ENCODE measurements at regions not wholly inside any gene's neighbourhood (a gene's known extent, or its start where the extent isn't known, plus 50 kb on each side); places are given as distances from the start of the nearest gene placed in this dataset.
"Not testable (repeated sequence)": the region's sequence is repeated elsewhere in the genome, so short reads cannot be mapped to it uniquely, and the experiment has no call there.

DNA sequence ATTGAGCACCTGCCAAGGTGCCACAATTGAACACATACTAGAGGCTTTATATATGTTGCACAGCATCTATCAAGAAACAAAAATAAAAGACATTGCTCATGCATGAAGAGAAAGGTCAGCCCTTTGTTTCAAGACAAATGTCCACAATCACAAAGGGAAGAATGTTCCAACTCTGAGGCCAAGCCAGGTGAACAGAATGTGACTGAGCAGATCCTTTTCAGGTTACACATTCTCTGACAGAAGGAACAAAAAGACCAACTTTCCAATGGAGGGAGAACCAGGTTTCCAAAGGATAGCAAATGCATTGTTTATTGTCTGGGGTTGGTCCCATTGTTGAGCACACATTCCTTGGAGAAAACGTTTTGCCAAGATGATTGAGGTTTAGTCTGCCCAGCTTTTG, 50.2 kb upstream of the FAM174B start:
- DNase-seq (ENCODE audit: low read depth, low spot score), result peak; percentile 27

- no peak for DNase-seq (ENCODE audit: low read depth, low spot score)
Observed at GRCh38 chr15:92706201-92706600, 50.6 kb upstream of the FAM174B start.

GRCh38 chr15:92707880-92708551, 52.4 kb upstream of the FAM174B start:
- DNase-seq (ENCODE audit: low read depth, low spot score), result no peak

GRCh38 chr15:92708635-92709034, 53.1 kb upstream of the FAM174B start:
- DNase-seq (ENCODE audit: low read depth, low spot score), result no peak

- no peak for DNase-seq (ENCODE audit: low read depth, low spot score)
Observed at GRCh38 chr15:92709110-92709790, 53.7 kb upstream of the FAM174B start.

DNA sequence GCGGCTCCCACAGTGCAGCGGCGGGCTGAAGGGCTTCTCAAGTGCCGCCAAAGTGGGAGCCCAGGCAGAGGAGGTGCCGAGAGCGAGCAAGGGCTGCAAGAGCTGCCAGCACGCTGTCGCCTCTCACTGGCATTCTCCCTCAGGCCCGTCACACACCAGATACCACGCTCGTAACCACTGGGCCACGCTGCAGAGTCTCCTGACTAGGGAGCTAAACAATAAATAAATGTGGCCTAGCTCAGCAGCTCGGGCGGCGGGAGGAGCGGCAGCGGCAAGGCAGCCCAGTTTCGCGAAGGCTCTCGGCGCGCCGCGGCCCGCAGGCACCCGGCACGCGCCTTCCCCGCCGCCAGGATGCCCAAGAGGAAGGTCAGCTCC, 55.9 kb upstream of the FAM174B start:
- DNase-seq (ENCODE audit: low read depth, low spot score), result no peak

GRCh38 chr15:92714077-92714476, 58.5 kb upstream of the FAM174B start:
- DNase-seq (ENCODE audit: low read depth, low spot score), result peak; percentile 78

- DNase-seq (ENCODE audit: low read depth, low spot score), result peak; percentile 93
Observed at GRCh38 chr15:92714477-92715401, 59.2 kb upstream of the FAM174B start.

DNA sequence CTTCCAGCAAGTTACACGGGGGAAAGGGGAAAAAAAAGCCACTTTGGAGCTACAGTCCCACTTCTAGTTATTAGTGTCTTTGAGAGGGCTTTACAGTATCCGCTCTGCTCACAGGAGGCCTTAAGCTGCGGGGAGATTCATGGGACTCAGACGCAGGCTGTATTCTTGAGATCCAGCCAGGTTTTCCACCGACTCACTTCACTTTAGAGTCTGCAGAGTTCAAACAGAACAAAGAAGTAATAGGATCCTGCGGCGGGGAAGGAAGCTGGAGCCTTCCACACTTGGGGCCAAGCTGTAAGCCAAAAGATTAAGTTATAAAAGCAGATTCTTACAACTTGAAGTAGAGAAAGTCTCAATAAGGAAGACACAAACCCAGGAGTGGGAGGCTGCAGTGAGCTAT, 60.2 kb upstream of the FAM174B start:
- DNase-seq (ENCODE audit: low read depth, low spot score), result peak; percentile 90

DNA sequence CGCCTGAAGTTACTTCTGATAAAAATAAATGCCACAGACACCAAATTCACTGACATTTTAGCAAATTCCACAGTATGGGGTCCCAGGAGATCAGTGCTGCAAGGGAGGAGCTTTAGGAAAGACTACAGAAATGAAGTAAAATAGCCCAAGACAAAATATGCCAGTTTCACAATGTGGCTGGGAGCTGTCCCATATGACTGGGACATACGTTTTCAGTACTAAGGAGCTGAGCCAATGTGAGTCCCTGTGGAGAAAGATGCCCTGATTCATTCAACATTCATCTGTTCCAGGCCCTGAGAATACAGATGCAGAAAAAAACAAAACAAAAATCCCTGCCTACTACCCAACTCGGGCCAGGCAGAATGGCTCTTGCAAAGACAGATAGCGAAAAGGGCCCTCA, 63.4 kb upstream of the FAM174B start:
- DNase-seq (ENCODE audit: low read depth, low spot score), result no peak

DNA sequence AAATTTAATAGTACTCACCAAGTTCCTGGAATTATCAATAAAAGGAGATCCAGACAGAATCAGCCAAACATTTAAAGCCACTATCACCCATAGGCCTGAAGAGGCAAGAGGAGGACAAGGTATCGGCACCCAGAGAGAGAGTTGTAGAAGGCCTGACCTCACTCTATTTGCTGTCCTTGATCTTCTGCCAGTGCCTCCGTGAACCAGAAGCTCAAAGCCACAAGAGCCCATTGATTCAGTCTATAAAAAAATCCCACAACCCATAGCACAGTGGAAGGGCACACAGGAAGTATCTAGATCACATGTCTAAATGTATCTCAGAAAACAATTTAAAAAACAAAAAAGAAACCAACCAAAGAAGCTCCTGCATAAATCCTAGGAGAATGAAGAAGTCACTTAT, 68.6 kb upstream of the FAM174B start:
- DNase-seq (ENCODE audit: low read depth, low spot score), result no peak

DNA sequence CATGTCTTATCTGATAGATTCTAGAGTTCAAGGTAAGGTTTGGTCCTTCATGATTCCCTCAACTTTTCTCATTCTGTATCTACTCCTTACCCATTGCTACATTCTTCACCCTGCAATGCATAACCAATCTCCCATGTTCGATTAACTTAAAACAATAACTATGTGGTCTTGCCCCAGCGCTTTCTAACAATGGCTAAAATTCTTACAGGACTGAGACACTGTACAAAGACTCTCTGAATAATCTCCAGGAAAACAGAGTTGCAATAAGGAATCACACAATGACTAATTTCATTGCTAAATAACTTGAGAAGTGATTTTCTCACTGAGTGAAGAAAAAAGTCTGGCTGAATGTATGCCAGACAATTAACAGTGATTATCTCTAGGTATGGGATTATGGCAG, 69.6 kb upstream of the FAM174B start:
- DNase-seq (ENCODE audit: low read depth, low spot score), result peak; percentile 41

DNA sequence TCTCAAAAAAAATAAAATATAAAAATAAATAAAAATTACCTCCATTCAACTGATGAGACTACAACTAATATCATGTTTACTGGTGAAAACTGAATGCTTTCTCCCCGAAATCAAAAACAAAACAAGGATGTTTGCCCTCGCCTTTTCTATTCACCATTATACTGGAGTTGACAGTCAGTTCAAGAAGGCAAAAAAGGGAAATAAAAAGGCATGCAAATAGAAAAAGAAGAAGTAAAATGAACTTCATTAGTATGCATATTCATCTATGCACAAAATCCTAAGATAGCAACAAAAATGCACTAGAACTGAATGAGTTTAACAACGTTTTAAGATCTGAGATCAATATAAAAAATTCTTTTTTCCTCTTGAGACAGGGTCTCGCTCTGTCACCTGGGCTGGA, 72.7 kb upstream of the FAM174B start:
- no peak for DNase-seq (ENCODE audit: low read depth, low spot score)

DNA sequence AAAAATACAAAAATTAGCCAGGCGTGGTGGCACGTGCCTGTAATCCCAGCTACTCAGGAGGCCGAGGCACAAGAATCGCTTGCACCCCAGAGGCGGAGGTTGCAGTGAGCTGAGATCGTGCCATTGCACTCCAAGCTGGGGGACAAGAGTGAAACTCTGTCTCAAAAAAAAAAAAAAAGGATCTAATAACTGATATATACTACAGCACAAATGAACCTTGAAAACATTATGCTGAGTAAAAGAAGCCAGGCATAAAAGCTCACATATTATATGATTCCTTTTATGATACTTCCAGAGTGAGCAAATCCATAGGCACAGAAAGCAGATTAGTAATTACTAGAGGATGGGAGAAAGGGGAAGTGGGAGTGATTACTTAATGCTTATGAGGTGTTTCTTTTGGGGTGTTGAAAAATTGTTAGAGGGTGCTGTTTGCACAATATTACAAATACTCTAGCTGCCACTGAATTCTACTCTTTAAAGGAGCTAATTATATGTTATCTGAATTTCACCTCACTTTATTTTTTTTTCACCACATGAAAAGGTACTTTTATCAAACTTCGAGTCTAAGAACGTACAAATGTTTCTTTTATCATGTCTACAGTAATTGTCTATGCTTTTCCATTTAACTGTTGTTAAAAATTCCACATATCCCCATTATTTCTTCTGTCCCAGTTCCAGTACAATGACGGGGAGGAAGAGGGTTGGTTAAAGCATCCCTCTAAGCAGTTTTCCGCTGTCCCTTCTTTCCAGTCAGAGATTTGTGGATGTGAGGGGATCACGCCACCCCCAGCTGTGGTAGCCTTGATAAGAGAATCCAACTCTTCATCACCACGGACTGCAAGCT, 77.7 kb upstream of the FAM174B start:
- no peak for DNase-seq (ENCODE audit: low read depth, low spot score)

DNA sequence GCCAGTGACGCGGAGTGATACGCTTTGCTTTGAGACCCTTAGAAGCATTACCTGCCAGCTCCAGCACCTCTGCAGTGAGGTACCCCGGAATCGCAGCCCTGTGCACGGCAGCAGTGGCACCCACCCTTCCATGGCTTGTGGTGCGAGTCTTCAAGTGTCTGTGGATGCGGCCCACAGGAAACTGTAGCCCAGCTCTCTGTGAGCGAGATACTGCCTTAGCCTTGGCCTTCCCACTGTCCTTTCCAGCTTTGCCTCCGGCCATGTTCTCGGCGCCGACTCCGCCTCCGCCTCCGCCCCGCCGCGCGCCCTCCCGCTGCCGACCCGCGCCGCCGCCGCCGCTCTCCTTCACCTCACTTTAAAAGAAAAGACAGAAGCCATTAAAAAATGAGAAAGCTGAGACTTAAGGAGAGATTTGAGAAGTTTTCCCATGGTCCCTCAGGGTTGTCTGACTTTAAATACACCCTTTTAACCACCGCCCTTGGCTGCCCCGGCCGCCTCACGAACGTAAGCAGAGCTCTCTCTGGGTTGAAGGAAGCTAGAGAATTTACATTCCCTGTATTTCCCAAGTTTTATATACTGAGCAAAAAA, 78.5 kb upstream of the FAM174B start:
- DNase-seq (ENCODE audit: low read depth, low spot score), result peak; percentile 58

DNA sequence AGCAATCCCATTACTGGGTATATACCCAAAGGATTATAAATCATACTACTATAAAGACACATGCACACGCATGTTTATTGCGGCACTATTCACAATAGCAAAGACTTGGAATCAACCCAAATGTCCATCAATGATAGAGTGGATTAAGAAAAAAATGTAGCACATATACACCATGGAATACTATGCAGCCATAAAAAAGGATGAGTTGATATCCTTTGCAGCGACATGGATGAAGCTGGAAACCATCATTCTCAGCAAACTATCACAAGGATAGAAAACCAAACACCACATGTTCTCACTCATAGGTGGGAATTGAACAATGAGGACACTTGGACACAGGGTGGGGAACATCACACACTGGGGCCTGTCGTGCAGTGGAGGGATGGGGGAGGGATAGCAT, 83.7 kb upstream of the FAM174B start:
- DNase-seq (ENCODE audit: low read depth, low spot score), result not testable (repeated sequence)

- no peak for DNase-seq (ENCODE audit: low read depth, low spot score)
Observed at GRCh38 chr15:92745845-92746271, 90.3 kb upstream of the FAM174B start.

DNA sequence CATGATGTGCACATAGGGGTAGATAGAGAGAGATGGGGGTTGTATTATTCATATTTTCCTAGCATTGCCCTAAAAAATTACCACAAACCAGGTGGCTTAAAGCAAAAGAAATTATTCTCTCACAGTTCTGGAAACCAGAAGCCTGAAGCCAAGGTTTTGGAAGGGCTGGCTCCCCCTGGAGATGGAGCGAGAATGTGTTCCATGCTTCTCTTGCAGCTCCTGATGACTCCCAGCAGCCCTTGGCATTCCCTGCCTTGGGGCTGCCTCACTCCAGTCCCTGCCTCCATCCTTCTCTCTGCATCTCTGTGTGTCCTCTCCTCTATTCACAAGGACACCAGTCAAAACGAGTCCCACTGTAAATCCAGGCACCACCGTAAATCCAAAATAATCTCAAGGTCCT, 91.5 kb upstream of the FAM174B start:
- no peak for DNase-seq (ENCODE audit: low read depth, low spot score)

- no peak for DNase-seq (ENCODE audit: low read depth, low spot score)
Observed at GRCh38 chr15:92749216-92749615, 93.6 kb upstream of the FAM174B start.

- no peak for DNase-seq (ENCODE audit: low read depth, low spot score)
Observed at GRCh38 chr15:92749946-92750345, 94.4 kb upstream of the FAM174B start.

- DNase-seq (ENCODE audit: low read depth, low spot score), result no peak
Observed at GRCh38 chr15:92751528-92751927, 96.0 kb upstream of the FAM174B start.
